K562 (cell line): ENCODE measurements at regions not wholly inside any gene's neighbourhood (a gene's known extent, or its start where the extent isn't known, plus 50 kb on each side); places are given as distances from the start of the nearest gene placed in this dataset.

Source experiments
- NFXL1 ChIP-seq: fragments of 450-650 bp; formaldehyde crosslinking; IDR thresholded peaks from 2 replicates; pipeline ENCODE4 v1.4.0; 2021; ENCODE audit warnings: mild to moderate bottlenecking
- ZNF699 ChIP-seq: fragments of 250-450 bp; sonication (Bioruptor Pico); IDR thresholded peaks from 2 replicates; pipeline ENCODE4 v1.8.0; 2021; ENCODE audit warnings: mild to moderate bottlenecking, moderate library complexity; ENCODE audit not compliant: insufficient replicate concordance

- TF ChIP-seq ZNF699 = no peak
- no peak for TF ChIP-seq NFXL1 (CRISPR knock-in tag)
Observed at GRCh38 chr11:127464325-127464724, 463.8 kb upstream of the KIRREL3 start.
